Activated T-cell treated with anti-CD3 and anti-CD28 coated beads for 1 hour (primary cell): ENCODE measurements at regions not wholly inside any gene's neighbourhood (a gene's known extent, or its start where the extent isn't known, plus 50 kb on each side); places are given as distances from the start of the nearest gene placed in this dataset.
"Not testable (repeated sequence)": the region's sequence is repeated elsewhere in the genome, so short reads cannot be mapped to it uniquely, and the experiment has no call there.

Experiments used
- DNase-seq: peaks from one replicate; pipeline ENCODE4 v3.0.0-alpha.2; 2020; ENCODE audit warnings: low read depth

DNA sequence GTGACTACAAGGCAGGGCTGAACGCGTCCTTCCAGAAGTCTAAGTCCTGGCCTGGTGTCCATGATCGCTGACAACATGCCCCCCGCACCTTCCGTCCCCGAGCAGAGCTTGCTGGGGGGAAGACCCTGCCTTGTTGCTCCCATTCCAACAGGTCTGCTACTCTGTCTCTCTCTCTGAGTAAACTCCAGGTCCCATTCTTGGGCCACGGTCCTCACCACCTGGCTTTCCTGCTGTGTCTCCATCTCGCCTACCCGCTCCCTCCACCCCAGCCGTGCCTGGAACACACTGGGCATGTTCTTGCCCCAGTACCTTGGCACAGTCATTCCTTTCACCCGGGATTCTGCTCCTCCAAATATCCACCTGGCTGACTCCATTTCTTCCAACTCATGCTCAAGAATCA, 162.3 kb downstream of the BMP7 start:
- DNase-seq: no peak

DNA sequence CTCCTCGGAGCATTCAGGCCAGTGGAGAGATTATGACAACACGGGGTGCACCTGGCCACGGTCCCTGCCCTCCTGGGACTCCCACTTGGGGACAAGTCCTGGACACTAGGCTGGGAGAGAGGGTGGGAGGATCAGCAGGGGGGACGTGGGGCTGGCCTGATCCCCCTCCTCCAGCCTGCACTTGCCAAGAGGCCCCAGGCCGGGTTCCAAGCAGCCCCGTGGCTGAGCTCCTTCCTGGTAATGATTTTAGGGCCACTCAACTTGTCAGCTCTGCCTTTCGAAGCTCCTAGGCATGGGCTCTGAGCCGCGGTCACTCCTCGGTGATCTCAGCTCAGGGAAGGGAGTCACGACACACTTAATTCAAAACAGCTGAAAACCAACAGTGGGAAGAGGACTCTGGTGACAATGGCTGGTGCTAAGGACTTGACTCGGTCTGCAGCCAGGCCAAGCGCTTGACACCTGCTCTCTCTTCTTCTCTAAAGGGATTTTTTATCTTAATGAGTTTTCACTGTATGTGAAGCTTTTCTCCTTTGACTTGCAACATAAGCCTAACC, 161.7 kb downstream of the BMP7 start:
- DNase-seq: no peak

DNA sequence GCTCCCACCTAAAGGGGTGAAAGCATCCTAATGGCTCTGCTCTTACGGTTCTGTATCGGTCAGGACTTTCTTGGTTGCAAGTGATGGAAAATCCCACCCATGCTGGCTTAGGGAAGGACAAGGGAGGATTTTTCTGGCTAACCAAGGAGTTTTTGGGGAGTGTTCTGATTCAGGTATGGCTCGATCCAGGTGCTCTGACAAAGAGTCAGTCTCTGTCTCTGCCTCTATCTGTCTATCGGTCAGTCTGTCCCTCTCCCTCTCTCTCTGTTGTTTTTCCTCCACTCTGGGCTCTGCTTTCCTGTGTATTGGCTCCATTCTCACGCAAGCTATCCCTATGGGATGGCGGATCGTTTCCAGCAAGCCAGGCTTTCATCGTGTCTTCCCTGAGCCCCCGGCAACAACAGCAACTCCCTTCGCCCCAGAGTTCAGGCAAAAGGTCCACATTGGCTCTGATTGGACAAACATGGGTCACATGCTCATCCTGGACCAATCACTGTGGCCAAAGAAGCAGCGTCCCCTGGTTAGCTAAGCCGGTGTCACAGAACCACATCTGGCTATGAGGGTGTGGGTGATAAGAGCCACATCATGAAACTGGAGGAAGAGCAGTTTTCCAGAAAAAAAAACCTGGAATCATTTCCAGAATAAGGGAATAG, 160.3 kb downstream of the BMP7 start:
- DNase-seq: no peak

DNA sequence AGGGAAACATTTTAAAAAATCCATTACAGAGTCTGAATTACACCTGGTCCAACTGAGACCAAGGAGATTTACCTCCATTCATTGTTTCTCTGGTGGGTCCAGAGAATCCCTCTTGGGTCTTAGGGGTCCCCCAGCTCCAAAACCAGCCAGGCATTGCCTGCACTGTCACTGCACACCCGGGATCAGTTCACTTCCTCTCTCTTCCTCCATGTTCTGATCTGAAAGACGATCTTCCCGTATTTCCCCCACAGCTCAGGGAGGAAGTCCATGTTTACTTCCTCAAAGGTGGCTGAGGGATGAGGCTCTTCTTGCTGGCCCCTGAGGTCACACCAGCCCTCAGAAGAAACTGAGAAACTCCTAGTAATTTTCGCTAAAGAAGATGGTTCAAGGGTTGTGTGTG, 159.7 kb downstream of the BMP7 start:
- DNase-seq: no peak

DNA sequence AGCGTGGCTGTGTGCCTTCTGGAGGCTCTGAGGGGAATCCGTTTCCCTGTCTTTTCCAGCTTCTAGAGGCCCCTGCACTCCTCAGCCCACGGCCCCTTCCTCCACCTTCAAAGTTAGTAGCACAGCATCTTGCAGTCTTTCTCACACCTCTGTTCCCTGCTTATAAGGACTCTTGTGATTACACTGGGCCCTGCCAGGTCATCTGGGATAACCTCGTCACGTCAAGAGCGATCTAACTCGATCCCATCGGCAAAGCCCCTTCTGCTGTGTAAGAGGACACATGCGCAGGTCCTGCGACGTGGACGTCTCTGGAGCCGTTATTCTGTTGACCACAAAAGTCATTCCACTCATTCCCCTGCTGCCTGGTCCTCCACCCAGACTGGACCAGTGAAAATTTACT, 159.2 kb downstream of the BMP7 start:
- DNase-seq: no peak

DNA sequence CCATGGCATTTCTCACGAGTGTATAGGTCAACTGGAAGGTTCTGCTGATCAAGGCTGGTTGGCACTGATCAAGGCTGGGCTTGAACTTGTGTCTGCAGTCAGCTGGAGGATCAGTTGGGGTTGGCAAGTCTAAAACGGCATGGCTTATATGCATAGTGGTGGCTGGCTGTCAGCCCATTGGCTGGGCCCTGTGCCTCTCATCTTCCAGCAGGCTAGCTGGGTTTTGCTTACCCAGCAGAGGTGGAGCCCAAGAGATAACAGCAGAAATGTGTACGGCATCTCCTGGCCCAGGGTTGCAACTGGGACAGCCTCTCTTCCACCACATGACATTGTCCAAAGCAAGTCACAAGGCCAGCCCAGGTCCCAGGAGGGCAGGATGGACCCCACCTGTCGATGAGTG, 158.2 kb downstream of the BMP7 start:
- no peak for DNase-seq

DNA sequence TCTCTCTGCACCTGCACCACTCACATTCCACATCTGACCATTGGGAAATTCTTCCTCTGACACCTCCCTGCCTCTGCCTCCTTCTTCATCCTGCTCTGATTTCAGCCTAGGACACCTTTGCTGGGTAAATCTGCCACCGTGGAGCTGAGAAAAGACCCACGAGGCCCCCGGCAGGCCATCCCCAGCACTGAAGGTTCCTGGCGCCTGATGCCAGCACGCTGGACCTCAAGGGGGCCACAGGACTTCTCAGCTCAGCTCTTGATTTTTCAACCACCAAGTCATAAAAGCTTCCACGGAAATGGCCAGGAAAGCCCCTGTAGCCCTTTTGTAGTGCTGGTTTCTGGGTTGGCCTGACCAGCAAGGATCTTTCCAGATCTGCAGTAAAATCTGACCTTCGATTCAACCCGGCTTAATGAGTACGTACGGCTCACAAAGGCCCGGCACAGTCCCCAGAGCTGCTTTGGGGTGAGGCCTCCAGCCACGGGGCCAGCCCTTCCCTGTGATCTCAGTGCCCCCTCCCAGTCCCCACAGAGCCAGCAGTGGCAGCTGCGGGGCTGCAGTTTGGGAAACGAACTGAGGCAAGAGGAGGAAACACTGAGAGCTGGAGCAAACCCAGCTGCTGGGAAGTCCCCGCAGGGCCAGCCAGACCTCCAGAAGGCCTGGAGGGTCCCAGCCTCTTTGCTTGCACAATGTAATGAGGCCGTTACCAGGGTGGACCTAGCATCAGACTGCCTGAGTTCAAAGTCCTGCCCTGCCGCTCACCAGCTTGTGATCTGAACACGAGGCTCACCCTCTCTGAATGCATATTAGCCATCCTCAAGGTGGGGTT, 157.5 kb downstream of the BMP7 start:
- DNase-seq: no peak

DNA sequence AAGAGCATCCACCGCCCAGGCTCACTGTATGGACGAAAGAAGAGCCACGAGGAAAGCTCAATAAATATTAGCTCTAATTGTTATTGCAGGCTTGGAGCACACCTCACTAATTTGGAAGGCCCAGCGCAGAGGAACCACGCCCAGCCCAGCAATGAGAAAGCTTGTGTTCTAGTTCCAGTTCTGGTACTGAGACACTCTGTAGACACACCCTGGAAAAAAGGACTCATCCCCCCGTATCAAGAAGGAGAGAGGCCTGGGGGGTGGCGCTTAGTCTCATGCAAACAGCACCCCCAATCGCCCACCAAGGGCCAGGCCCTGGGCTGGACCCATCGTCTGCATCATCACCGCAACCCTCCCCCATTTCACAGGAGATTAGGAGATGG, 156.9 kb downstream of the BMP7 start:
- DNase-seq: no peak

DNA sequence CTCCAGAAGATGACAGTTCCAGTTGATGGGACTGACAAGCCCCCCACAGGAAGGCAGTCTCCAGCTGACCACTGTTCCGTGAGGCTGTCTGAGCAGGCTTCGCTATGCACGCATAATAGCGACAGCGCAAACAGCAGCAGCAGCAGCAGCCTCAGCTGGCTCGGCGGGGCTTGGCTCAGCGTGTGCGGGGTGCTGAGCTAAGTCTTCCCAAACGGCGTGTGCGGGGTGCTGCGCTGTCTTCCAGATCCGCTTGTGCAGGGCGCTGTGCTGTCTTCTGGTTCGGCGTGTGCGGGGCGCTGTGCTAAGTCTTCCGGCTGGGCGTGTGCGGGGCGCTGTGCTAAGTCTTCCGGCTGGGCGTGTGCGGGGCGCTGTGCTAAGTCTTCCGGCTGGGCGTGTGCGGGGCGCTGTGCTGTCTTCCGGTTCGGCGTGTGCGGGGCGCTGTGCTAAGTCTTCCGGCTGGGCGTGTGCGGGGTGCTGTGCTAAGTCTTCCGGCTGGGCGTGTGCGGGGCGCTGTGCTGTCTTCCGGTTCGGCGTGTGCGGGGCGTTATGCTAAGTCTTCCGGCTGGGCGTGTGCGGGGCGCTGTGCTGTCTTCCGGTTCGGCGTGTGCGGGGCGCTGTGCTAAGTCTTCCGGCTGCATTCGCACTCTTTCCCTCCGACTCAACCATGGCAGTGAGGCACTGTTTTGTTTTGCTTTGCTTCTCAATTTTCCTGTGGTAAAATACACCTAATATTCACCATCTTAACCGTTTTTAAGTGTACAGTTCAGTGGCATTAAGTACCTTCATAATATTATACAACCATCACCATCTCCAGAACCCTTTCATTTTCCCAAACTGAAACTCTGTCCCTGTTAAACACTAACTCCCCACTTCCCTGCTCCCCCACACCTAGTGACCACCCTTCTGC, 156.1 kb downstream of the BMP7 start:
- DNase-seq: not testable (repeated sequence)

DNA sequence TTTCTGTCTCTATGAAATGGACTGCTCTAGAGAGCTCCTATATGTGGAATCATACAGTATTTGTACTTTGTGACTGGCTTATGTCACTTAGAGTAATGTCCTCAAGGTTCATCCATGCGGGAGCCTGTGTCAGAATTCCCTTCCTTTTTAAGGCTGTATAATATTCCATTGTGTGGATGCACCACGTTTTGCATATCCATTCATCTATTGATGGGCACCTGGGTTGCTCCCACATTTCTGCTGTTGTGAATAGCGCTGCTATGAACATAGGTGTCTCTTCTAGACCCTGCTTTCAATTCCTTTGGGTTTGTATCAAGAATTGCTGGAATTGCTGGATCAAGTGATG, 155.4 kb downstream of the BMP7 start:
- DNase-seq: no peak

DNA sequence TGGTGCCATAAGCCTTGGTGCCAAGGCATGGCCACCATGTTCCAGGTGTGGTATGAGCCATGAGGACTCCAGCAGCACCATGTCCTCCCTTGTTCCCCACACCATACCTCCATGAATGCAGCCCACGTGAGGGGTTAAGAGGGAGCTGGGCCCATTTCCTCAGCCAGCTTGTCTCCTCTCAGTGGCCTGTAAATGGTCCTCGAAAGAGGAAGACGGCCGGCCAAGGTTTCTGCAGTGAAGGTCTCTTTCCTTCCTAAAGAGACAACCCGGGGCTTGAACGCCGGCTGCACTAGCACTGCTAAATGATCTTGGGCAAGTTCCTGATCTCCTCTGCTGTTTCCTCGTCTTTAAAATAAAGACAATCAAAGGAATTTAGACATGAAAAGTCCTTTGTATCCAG, 154.0 kb downstream of the BMP7 start:
- no peak for DNase-seq

DNA sequence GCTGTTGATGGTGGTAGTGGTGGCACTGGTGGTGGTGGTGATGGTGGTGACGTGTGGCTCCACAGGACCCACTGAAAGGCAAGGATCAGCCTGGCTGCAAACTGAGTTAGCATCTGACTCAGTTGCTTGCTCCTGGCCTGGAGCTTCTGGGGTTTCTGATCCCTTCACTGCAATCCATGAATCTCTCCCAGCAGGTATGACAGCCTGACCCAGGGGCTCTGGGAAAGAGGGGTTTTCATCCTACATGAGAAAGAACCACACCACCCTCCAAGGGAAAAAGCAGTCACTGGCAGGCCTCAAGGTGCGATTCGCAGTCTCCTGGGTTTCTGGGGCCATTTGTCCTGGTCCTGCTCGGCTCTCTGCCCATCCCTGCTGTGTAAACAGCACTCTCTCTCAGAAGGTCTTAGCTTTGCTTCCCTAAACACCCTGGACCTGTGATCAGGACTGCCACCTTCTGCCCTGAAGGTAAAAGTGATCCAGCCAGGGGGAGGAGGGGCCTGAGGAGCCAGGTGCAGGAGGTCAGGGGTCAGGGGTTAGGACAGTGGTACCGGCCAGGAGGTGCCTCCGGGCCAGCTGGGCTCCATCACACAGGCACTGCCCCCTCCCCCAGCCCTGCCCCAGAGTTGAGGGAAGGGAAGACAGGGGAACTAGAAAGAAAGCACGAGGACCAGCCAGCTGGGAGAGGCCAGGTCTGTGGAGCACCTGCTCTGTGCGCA, 152.0 kb downstream of the BMP7 start:
- no peak for DNase-seq

DNA sequence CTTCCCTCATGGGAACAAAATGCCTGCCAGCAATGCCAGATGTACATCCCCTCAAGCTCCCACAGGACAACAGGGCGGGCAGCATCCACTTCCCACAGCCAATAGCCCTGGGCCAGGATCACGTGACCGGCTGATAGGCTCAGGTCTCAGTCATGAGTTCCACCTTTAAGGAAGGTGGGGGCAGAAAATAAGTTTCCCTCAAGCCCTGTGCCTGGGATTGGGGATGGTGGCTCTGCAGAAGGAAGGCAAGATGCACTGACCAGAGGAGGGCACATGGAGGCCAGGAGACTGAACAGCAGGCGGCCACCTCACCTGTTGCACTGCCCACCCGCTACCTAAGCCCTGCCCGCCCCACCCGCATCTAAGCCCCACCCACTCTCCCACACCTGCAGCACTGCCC, 149.1 kb downstream of the BMP7 start:
- DNase-seq: no peak

DNA sequence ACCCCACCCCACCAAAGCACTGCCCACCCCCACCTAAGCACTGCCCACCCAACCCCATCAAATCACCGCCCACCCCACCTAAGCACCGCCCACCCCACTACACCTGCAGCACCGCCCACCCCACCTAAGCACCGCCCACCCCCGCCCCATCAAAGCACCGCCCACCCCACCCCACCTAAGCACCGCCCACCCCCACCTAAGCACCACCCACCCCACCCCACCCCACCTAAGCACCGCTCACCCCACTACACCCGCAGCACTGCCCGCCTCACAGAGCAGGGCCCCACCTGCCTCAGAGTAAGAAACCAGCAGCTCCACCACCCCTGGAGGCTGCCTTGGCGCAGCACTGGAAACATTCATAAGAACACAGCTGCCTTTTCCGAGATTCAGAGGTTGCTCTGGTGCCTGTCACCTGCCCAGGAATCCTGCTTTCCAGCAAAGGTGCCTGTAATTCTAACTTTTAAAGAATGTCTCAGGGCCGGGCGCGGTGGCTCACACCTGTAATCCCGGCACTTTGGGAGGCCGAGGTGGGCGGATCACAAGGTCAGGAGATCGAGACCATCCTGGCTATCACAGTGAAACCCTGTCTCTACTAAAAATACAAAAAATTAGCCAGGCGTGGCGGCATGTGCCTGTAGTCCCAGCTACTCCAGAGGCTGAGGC, 148.2 kb downstream of the BMP7 start:
- DNase-seq: no peak
